HEK293 (cell line): ENCODE measurements at regions not wholly inside any gene's neighbourhood (a gene's known extent, or its start where the extent isn't known, plus 50 kb on each side); places are given as distances from the start of the nearest gene placed in this dataset.

Experiments used
- AEBP2 ChIP-seq: fragments of 450-650 bp; formaldehyde crosslinking; IDR thresholded peaks from 2 replicates; pipeline ENCODE4 v1.5.1; 2016; ENCODE audit warnings: missing biosample characterization, missing genetic modification characterization, borderline replicate concordance
- ATF2 ChIP-seq: fragments of 450-650 bp; formaldehyde crosslinking; IDR thresholded peaks from 2 replicates; pipeline ENCODE4 v1.5.1; 2016; ENCODE audit warnings: missing biosample characterization, missing genetic modification characterization, low read depth
- CTCF ChIP-seq: fragments of 450-650 bp; formaldehyde crosslinking; IDR thresholded peaks from 2 replicates; pipeline ENCODE4 v1.5.1; 2016; ENCODE audit warnings: missing biosample characterization, missing genetic modification characterization
- GLI4 ChIP-seq: fragments of 450-650 bp; formaldehyde crosslinking; IDR thresholded peaks from 2 replicates; pipeline ENCODE4 v1.5.1; 2016; ENCODE audit warnings: missing biosample characterization, missing genetic modification characterization
- PRDM10 ChIP-seq: fragments of 450-650 bp; formaldehyde crosslinking; IDR thresholded peaks from 2 replicates; pipeline ENCODE4 v1.5.1; 2016; ENCODE audit warnings: missing biosample characterization, missing genetic modification characterization
- REST ChIP-seq: fragments of 450-650 bp; formaldehyde crosslinking; IDR thresholded peaks from 2 replicates; pipeline ENCODE4 v1.5.1; 2016; ENCODE audit warnings: missing biosample characterization, missing genetic modification characterization
- ZBTB1 ChIP-seq: fragments of 450-650 bp; formaldehyde crosslinking; IDR thresholded peaks from 2 replicates; pipeline ENCODE4 v1.5.1; 2016; ENCODE audit warnings: missing biosample characterization, missing genetic modification characterization
- ZBTB21 ChIP-seq: fragments of 450-650 bp; formaldehyde crosslinking; IDR thresholded peaks from 2 replicates; pipeline ENCODE4 v1.5.1; 2017; ENCODE audit warnings: missing biosample characterization, missing genetic modification characterization
- ZBTB7A ChIP-seq: fragments of 450-650 bp; formaldehyde crosslinking; IDR thresholded peaks from 2 replicates; pipeline ENCODE4 v1.5.1; 2016; ENCODE audit warnings: low read depth, missing biosample characterization, missing genetic modification characterization
- ZNF266 ChIP-seq: fragments of 450-650 bp; formaldehyde crosslinking; IDR thresholded peaks from 2 replicates; pipeline ENCODE4 v1.5.1; 2016; ENCODE audit warnings: missing biosample characterization, missing genetic modification characterization, low read depth
- ZNF416 ChIP-seq: fragments of 450-650 bp; formaldehyde crosslinking; IDR thresholded peaks from 2 replicates; pipeline ENCODE4 v1.5.1; 2016; ENCODE audit warnings: missing biosample characterization, missing genetic modification characterization
- ZNF660 ChIP-seq: fragments of 450-650 bp; IDR thresholded peaks from 2 replicates; pipeline ENCODE4 v1.5.1; 2018; ENCODE audit warnings: missing biosample characterization, mild to moderate bottlenecking, missing genetic modification characterization
- ZXDB ChIP-seq: fragments of 450-650 bp; formaldehyde crosslinking; IDR thresholded peaks from 2 replicates; pipeline ENCODE4 v1.5.1; 2016; ENCODE audit warnings: missing biosample characterization, missing genetic modification characterization

- TF ChIP-seq ATF2 = no peak
- no peak for TF ChIP-seq ZBTB1
- no peak for TF ChIP-seq CTCF
- no peak for TF ChIP-seq ZBTB21
- no peak for TF ChIP-seq ZBTB7A (tag by site-specific recombination)
- TF ChIP-seq ZNF416 (tag by site-specific recombination) = no peak
- TF ChIP-seq GLI4 (tag by site-specific recombination) = no peak
- no peak for TF ChIP-seq ZXDB (tag by site-specific recombination)
- no peak for TF ChIP-seq ZNF266 (tag by site-specific recombination)
- TF ChIP-seq ZNF660 (tag by site-specific recombination) = no peak
- TF ChIP-seq REST (tag by site-specific recombination) = no peak
- TF ChIP-seq PRDM10 (tag by site-specific recombination) = no peak
- no peak for TF ChIP-seq AEBP2 (tag by site-specific recombination)
These were observed 104.8 kb upstream of the RAD23B start for GRCh38 chr9:107178293-107178692.
